Fibroblast of pulmonary artery (primary cell): ENCODE measurements at regions not wholly inside any gene's neighbourhood (a gene's known extent, or its start where the extent isn't known, plus 50 kb on each side); places are given as distances from the start of the nearest gene placed in this dataset.

Source experiments
- DNase-seq: peaks from one replicate; pipeline ENCODE4 v3.0.0-alpha.2; 2010; ENCODE audit warnings: low read depth
- H3K4me3 ChIP-seq: replicated peaks from 2 replicates; pipeline ENCODE4 v1.5.1; 2011; ENCODE audit warnings: low read depth, mild to moderate bottlenecking, control low read depth, low read length, moderate library complexity
- TF ChIP-seq, protein P1 (sequence below): IDR thresholded peaks from 2 replicates; pipeline ENCODE4 v1.5.1; 2011; ENCODE audit warnings: mild to moderate bottlenecking, control low read depth, low read length, inconsistent platforms; ENCODE audit errors: missing control alignments

DNA sequence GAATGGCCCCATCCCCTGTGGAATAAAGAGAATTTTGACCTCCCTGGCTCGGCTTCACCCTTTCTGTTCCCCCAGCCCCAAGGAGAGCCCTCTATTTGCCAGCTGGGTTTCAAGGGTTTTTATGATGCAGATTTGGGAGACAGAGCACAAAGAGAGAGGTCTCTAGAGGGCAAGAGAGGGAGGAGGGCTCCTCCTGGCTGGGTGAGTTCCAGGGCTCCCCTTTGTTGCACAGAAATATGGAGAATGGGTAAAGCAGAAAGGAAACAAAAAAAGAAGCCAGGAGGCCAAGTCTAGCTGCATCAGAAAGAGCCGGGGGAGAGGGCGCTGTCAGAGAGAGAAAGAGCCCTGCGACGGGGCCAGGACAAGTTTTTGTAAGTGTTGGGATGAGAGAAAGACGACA lies 319.6 kb upstream of the RTL1 start:
- no peak overlapping the region for H3K4me3 ChIP-seq
- TF ChIP-seq, protein P1, sequence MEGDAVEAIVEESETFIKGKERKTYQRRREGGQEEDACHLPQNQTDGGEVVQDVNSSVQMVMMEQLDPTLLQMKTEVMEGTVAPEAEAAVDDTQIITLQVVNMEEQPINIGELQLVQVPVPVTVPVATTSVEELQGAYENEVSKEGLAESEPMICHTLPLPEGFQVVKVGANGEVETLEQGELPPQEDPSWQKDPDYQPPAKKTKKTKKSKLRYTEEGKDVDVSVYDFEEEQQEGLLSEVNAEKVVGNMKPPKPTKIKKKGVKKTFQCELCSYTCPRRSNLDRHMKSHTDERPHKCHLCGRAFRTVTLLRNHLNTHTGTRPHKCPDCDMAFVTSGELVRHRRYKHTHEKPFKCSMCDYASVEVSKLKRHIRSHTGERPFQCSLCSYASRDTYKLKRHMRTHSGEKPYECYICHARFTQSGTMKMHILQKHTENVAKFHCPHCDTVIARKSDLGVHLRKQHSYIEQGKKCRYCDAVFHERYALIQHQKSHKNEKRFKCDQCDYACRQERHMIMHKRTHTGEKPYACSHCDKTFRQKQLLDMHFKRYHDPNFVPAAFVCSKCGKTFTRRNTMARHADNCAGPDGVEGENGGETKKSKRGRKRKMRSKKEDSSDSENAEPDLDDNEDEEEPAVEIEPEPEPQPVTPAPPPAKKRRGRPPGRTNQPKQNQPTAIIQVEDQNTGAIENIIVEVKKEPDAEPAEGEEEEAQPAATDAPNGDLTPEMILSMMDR = no peak
- DNase-seq = no peak

DNA sequence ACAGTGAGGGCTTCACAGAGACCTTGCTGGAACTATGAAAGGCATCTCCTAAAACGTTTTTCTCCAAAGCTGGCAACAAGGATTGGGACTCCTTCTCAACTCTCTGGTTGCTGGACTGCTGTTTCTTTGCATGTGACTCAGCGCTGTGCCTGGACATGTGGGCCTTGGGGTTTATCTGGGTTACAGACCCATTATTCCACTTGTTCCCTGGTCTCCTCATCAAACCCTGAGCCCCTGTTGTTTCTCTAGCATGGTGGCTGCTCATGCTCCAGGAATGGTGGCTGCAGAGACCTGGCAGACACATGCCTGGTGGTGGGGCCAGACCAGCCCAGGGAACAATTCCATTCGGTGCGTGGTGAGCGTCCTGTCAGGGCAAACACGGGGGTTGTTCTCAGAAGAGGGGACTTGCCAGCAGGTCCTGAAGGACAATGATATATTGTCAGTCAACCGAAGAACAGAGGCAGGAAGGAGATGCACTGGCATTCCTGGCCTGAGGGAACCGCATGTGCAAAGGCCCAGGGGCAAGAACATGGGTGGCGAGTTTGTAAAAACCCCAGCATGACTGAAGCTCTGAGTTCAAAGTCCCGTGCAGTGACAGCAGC lies 320.1 kb upstream of the RTL1 start:
- no peak overlapping the region for H3K4me3 ChIP-seq
- DNase-seq = no peak
- TF ChIP-seq, protein P1 = no peak

DNA sequence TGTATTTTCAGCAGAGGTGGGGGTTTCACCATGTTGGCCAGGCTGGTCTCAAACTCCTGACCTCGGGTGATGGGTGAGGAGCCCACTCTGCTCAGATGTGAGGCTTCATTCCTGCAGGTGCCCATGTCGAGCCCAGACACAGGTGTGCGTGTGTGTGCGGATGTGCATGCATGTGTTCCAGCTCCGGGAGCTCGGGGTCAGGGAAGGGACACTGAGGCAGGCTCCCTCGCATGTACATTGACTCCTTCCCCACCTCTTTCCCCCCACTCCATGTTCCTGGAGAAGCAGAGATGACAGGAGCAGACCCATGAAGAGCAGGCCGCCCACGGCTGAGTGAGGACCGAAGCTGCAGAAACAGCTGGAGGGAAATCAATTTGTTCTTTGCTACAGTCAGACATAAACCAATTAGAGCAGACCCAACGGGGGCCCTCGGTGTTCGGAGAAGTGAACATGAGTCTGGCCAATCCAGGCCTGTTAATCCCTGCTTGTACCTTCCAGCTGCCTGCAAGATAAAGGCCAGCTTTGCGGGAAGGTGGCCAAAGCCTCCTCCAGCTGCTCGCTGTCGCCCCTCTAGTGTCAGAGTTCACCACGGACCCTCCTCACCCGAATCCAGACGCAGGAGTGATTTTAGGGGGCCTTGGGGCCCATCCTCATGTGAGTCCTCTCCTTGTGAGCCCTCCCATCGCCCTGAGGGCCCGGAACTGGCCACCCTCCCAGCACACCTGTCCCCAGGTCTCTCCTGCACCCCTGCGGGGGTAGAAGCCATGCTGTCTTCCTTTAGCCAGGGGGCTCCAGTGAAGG lies 321.0 kb upstream of the RTL1 start:
- TF ChIP-seq, protein P1 = no peak
- DNase-seq = no peak
- H3K4me3 ChIP-seq = no peak overlapping the region

DNA sequence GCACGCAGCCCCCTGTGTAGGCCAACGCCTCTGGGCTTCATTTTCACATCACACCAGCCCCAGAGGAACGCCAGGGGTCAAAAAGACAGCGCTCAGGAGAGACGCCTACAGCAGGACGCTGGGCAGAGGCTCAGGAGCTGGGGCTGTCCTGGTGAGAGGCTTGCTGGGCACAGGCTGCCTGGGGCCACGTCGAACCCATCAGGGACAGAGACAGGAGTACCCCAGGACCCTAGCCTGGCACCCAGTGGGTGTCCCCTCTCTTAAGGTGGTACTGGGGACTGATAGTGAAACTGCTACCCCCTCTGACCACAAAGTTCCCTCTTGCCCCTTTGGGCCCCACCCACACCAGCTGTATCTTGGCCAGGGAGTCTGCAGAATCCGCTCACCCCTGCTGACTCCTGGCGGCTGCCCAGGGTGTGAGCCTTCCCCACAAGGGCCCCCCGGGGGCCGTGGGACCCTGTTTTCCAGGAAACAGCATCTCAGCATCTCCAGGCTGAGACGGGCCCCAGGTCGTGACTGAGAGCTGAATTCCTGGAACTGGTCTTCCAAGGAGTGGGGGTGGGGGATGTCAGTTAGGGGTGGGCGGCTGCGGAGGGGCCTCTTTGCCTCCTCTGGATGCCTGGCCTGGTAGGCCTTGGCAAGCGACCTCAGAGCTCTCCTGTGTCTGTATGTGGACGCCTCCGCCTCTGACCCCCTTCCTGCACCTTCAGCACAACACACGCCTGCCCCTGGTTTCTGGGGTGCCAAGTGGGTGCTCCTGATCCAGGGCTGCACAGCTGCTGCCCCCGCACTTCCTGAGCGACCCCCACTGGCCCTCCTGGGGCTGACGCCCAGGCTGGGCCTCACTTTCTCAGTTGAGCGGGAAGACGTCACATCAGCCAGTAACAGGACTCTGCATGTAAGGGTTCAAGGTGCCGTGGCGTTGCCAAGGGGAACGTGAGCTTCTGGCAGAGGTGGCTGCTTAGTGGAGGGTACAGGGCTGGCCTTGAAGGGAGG lies 321.9 kb upstream of the RTL1 start:
- TF ChIP-seq, protein P1 = no peak
- H3K4me3 ChIP-seq = no peak overlapping the region
- no peak for DNase-seq

DNA sequence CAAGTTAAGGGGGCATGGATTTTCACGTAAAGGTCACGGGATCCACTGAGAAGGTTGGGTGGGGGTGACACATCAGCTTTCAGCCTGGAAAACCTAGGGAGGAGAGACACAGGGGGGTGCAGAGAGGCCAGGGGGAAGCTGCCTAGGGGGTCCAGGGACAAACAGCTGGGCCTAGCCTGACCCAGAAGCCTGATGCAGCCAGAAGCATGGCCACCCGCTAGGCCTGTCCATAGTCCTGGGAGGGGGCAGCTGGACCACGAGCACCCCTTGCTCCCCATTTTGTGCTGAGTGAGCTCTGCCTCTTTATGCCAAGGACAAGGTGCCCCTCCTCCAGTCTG lies 322.7 kb upstream of the RTL1 start:
- TF ChIP-seq, protein P1 = no peak
- no peak overlapping the region for H3K4me3 ChIP-seq
- DNase-seq = no peak

DNA sequence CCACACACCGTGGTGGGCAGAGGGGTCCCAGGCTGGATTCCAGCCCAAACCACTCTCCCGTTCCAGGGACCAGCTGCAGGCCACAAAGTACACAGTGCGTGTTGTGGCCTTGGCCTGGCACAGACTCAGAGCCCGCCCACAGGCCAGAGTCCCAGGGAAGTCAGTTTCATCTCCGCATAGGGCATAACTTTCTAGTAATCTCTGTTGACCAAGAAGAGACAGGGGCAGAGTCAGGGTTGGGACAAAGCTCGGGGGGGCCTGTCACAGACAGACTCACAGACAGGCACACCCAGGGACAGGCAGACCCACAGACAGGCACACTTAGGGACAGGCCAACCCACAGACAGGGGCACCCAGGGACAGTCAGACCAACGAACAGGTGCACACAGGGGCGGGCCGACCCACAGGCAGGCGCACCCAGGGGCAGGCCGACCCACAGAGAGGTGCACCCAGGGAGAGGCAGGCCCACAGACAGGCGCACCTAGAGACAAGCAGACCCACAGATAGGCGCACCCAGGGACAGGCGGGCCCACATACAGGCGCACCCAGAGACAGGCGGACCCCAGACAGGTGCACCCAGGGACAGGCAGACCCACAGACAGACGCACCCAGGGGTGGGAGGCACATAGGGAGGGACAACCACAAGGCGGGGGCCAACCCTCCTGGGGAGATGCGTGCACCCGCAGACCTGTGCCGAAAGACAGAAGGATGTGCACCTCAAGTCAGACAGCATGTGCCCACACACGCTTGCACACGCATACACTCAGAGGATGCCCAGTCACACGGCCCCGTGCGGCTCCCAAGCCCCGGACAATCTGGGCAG lies 323.3 kb upstream of the RTL1 start:
- DNase-seq = no peak
- TF ChIP-seq, protein P1 = no peak
- H3K4me3 ChIP-seq = no peak overlapping the region
